ENCODE measurements at regions not wholly inside any gene's neighbourhood (a gene's known extent, or its start where the extent isn't known, plus 50 kb on each side); places are given as distances from the start of the nearest gene placed in this dataset.
A peak's percentile ranks its signal among the peaks of the same experiment; 100 is the strongest.

DNA sequence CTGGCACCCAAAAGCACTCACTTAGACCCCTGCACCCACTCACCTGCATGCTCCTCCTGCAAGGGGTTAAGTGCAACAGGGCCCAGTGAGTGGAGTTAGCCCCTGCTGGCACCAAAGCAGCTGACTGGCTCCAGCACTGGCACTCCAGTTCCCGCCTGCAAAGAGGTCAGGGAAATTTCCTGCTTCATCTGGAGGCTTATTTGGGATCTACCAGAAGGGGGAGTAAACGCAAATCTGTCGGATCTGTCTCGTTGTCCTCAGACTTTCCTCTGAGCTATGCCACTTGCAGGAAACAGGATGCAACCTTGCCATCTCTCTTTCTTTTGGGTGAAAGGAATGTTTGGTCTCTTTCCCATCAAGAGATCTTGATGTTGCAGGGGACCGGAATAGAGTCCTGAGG, 435.6 kb downstream of the PCDH10 start:
- H3K36me3 ChIP-seq (replicated peaks in 1 of 2; ENCODE audit: control insufficient read depth in 1 of 2, insufficient read depth in 2 of 2, low read length in 1 of 2) = no peaks in the 10 kb centered on the region
- 14% methylated on average over 4 of the region's 5 CpGs for WGBS (ENCODE audit: low lambda C conversion rate)
- H3K27me3 ChIP-seq (ENCODE audit: insufficient read depth) = no peaks in the 10 kb centered on the region
- no peak overlapping the region for H3K9ac ChIP-seq
- H3K4me2 ChIP-seq = no peak overlapping the region
- peak; percentile 15 for DNase-seq
- H3K4me3 ChIP-seq (ENCODE audit: low read depth in 2 of 2, low read length in 1 of 2) = no peak overlapping the region
- no peaks in the 10 kb centered on the region for H3K9me3 ChIP-seq
- no peaks in the 10 kb centered on the region for H3K9me2 ChIP-seq
- no peak overlapping the region for H2AFZ ChIP-seq (ENCODE audit: low read depth)
- H3K79me2 ChIP-seq (ENCODE audit: insufficient read depth) = no peaks in the 10 kb centered on the region
- TF ChIP-seq, protein P1, sequence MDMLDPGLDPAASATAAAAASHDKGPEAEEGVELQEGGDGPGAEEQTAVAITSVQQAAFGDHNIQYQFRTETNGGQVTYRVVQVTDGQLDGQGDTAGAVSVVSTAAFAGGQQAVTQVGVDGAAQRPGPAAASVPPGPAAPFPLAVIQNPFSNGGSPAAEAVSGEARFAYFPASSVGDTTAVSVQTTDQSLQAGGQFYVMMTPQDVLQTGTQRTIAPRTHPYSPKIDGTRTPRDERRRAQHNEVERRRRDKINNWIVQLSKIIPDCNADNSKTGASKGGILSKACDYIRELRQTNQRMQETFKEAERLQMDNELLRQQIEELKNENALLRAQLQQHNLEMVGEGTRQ (IDR thresholded peaks at IDR 0.05; ENCODE audit: borderline replicate concordance, low read depth, low read length) = no peak
- TF ChIP-seq, protein P2, sequence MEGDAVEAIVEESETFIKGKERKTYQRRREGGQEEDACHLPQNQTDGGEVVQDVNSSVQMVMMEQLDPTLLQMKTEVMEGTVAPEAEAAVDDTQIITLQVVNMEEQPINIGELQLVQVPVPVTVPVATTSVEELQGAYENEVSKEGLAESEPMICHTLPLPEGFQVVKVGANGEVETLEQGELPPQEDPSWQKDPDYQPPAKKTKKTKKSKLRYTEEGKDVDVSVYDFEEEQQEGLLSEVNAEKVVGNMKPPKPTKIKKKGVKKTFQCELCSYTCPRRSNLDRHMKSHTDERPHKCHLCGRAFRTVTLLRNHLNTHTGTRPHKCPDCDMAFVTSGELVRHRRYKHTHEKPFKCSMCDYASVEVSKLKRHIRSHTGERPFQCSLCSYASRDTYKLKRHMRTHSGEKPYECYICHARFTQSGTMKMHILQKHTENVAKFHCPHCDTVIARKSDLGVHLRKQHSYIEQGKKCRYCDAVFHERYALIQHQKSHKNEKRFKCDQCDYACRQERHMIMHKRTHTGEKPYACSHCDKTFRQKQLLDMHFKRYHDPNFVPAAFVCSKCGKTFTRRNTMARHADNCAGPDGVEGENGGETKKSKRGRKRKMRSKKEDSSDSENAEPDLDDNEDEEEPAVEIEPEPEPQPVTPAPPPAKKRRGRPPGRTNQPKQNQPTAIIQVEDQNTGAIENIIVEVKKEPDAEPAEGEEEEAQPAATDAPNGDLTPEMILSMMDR (IDR thresholded peaks at IDR 0.05) = peak; percentile 43
- TF ChIP-seq RAD21 (IDR thresholded peaks at IDR 0.05; ENCODE audit: low read length) = 0 out of 2 replicates have a peak, but pooled peaks have one; percentile 17
- H3F3A ChIP-seq (replicated peaks; ENCODE audit: insufficient read depth) = no peaks in the 10 kb centered on the region
- H3K27ac ChIP-seq (ENCODE audit: low read depth in 2 of 2, low read length in 1 of 2) = no peak overlapping the region
- H4K20me1 ChIP-seq (ENCODE audit: insufficient read depth) = no peaks in the 10 kb centered on the region
- POLR2A ChIA-PET = no interaction called here
- H3K4me1 ChIP-seq (ENCODE audit: control insufficient read depth in 1 of 2, insufficient read depth in 2 of 2, low read depth in 1 of 2, low read length in 1 of 2) = no peaks in the 10 kb centered on the region; a peak in 1 of 4 replicates
- CTCF ChIA-PET = interaction anchor here (0.9 to 1.2 kb wide), 2 partner anchors 15 to 748 kb away, joined by 3 to 4 read pairs; no protein-coding TSS in a partner anchor

DNA sequence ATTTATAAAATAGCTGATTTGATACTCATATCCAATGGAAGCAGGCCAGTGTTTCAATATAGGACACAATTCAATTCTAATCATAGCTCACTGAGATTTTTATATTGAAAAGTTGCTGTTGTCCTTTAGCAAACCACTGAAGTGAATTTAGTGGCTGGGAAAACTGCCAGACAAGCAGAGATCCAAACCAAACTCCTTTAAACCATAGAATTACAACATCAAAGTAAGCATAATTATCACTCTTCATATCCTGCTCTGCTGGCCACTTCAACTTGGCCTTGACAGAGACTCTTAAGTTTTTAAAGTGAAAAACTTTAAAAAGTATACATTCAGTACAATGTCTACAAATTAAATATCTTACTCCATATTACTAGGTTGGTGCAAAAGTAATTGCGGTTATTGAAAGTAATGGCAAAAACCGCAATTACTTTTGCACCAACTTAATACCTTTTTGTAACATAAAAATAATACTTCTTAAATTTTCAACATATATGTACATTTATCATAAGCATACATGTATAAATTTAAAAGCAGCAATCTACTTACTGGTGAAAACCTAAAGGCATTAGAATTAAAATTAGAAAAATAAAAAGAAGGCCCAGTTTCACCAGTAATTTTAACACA, 433.0 kb downstream of the PCDH10 start:
- TF ChIP-seq FOXJ3 (CRISPR knock-in tag; IDR thresholded peaks at IDR 0.05) = no peak
- TF ChIP-seq EP300 (IDR thresholded peaks at IDR 0.05; ENCODE audit: borderline replicate concordance in 1 of 2, low read depth in 1 of 2, low read length in 1 of 2) = no peak
- no peak for TF ChIP-seq POLR2AphosphoS5 (IDR thresholded peaks at IDR 0.05; ENCODE audit: low read depth, low read length)
- Histone ChIP-seq H4K20me1 (ENCODE audit: insufficient read depth) (no peaks in the 10 kb centered on the region), H3K4me3 (ENCODE audit: low read depth in 2 of 2, low read length in 1 of 2) (no peak overlapping the region), H3K36me3 (replicated peaks in 1 of 2; ENCODE audit: control insufficient read depth in 1 of 2, insufficient read depth in 2 of 2, low read length in 1 of 2) (no peaks in the 10 kb centered on the region), H3K9ac (no peak overlapping the region), H3K9me2 (no peaks in the 10 kb centered on the region), H3K4me2 (no peak overlapping the region), H3K9me3 (no peaks in the 10 kb centered on the region), H3F3A (replicated peaks; ENCODE audit: insufficient read depth) (no peaks in the 10 kb centered on the region), H3K27me3 (ENCODE audit: insufficient read depth) (no peaks in the 10 kb centered on the region), H3K27ac (ENCODE audit: low read depth in 2 of 2, low read length in 1 of 2) (no peak overlapping the region), H3K4me1 (ENCODE audit: control insufficient read depth in 1 of 2, insufficient read depth in 2 of 2, low read depth in 1 of 2, low read length in 1 of 2) (no peaks in the 10 kb centered on the region; a peak in 1 of 4 replicates), H3K79me2 (ENCODE audit: insufficient read depth) (no peaks in the 10 kb centered on the region), H2AFZ (ENCODE audit: low read depth) (no peak overlapping the region)
- WGBS (ENCODE audit: low lambda C conversion rate) = 64% methylated on average over 2 of the region's 2 CpGs
- ChIA-PET POLR2A (no interaction called here), CTCF (no interaction called here)
- DNase-seq = no peak

DNA sequence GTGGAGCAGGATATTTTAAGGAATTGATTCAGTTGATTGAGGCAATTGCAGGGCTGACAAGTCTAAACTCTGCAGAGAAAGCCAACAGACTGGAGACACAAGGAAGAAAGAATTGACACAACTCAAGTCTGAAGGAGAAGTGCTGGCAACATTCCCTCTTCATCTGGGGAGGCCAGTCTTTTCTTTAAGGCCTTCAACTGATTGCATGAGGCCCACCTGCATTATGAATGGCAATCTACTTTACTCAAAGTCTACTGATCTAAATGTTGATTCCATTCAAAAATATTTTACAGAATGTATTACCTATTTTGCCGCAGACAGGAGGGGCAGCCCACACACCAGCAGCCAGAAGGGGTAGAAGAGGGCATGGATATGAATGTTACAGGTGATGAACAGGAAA, 425.2 kb downstream of the PCDH10 start:
- DNase-seq = no peak
- Histone ChIP-seq H3K4me2 (no peak overlapping the region), H3K9me3 (no peaks in the 10 kb centered on the region), H4K20me1 (ENCODE audit: insufficient read depth) (no peaks in the 10 kb centered on the region), H3K27me3 (ENCODE audit: insufficient read depth) (no peaks in the 10 kb centered on the region; the same call in 1 of the 2 replicates), H3K27ac (ENCODE audit: low read depth in 2 of 2, low read length in 1 of 2) (no peak overlapping the region), H2AFZ (ENCODE audit: low read depth) (no peak overlapping the region), H3K4me1 (ENCODE audit: control insufficient read depth in 1 of 2, insufficient read depth in 2 of 2, low read depth in 1 of 2, low read length in 1 of 2) (no peaks in the 10 kb centered on the region), H3K9me2 (no peaks in the 10 kb centered on the region), H3K79me2 (ENCODE audit: insufficient read depth) (no peaks in the 10 kb centered on the region), H3K36me3 (replicated peaks in 1 of 2; ENCODE audit: control insufficient read depth in 1 of 2, insufficient read depth in 2 of 2, low read length in 1 of 2) (no peaks in the 10 kb centered on the region), H3F3A (replicated peaks; ENCODE audit: insufficient read depth) (no peaks in the 10 kb centered on the region), H3K4me3 (ENCODE audit: low read depth in 2 of 2, low read length in 1 of 2) (no peak overlapping the region), H3K9ac (no peak overlapping the region)
- 8% methylated on average over 1 of the region's 1 CpG for WGBS (ENCODE audit: low lambda C conversion rate)
- ChIA-PET CTCF (no interaction called here), POLR2A (no interaction called here)
- no peak for TF ChIP-seq FOXJ3 (CRISPR knock-in tag; IDR thresholded peaks at IDR 0.05)
- no peak for TF ChIP-seq NRF1 (IDR thresholded peaks at IDR 0.05; ENCODE audit: low read depth, low read length)
- TF ChIP-seq, protein P1 (IDR thresholded peaks at IDR 0.05; ENCODE audit: borderline replicate concordance, low read depth, low read length) = no peak
